Sigmoid colon (tissue), 6 donors: ENCODE measurements at regions not wholly inside any gene's neighbourhood (a gene's known extent, or its start where the extent isn't known, plus 50 kb on each side); places are given as distances from the start of the nearest gene placed in this dataset.

Source experiments
- DNase-seq: peaks from one replicate; pipeline ENCODE4 v3.0.0-alpha.2; 2019
- H3K27ac ChIP-seq, 4 donors: fragments of 200-600 bp; sonication (generic); one replicate each; pipeline ENCODE4 v1.5.1; 2016 to 2019; ENCODE audit warnings: mild to moderate bottlenecking in 1 of 4
- H3K27me3 ChIP-seq, 3 donors: fragments of 200-600 bp; sonication (generic); one replicate each; pipeline ENCODE4 v1.5.1; 2019; ENCODE audit warnings: mild to moderate bottlenecking in 1 of 3
- H3K36me3 ChIP-seq, 4 donors: fragments of 200-600 bp; sonication (generic); one replicate each; pipeline ENCODE4 v1.5.1; 2016 to 2019
- H3K4me1 ChIP-seq, 4 donors: fragments of 200-600 bp; sonication (generic); one replicate each; pipeline ENCODE4 v1.5.1; 2017 to 2019
- H3K4me3 ChIP-seq, 4 donors: fragments of 200-600 bp; sonication (generic); one replicate each; pipeline ENCODE4 v1.5.1; 2017 to 2019; ENCODE audit warnings: mild to moderate bottlenecking in 2 of 4, moderate library complexity in 1 of 4
- H3K9me3 ChIP-seq, 4 donors: fragments of 200-600 bp in 3 of 4; sonication (generic) in 3 of 4; one replicate each; pipeline versions ENCODE4 v1.5.1 to v1.6.1; 2013 to 2019
- EP300 ChIP-seq, 4 donors: sonication (generic); formaldehyde crosslinking; IDR thresholded peaks; one replicate each; pipeline ENCODE4 v1.6.1; 2017; ENCODE audit warnings: antibody characterized with exemption in 4 of 4
- POLR2A ChIP-seq, 2 donors: fragments of 450-650 bp; IDR thresholded peaks; one replicate each; pipeline ENCODE4 v1.6.1; 2016; ENCODE audit warnings: antibody characterized with exemption in 2 of 2, mild to moderate bottlenecking in 2 of 2, moderate library complexity in 2 of 2
- POLR2AphosphoS5 ChIP-seq, 4 donors: sonication (generic); formaldehyde crosslinking; IDR thresholded peaks; one replicate each; pipeline ENCODE4 v1.6.1; 2017; ENCODE audit warnings: antibody characterized with exemption in 4 of 4
- WGBS, 2 donors: extraction: QIAGEN DNeasy Blood & Tissue Kit; methylation state at CpG; one replicate each; pipeline ENCODE4 v1.1.7; 2013; 5-methylcytosine and 5-hydroxymethylcytosine counted together
- intact Hi-C: fragments of 100-400 bp; cut with DNase I; formaldehyde crosslinking; loops from one replicate; pipeline ENCODE4 v1.15.1; 2023
- TF ChIP-seq, protein P1 (sequence below), 4 experiments: fragments of 450-650 bp in 3 of 4; fragments of 200-600 bp in 1 of 4; IDR thresholded peaks; one replicate each; pipeline ENCODE4 v1.5.1; 2016 to 2019; ENCODE audit warnings: antibody characterized with exemption in 4 of 4, mild to moderate bottlenecking in 3 of 4, moderate library complexity in 2 of 4
- donor health status: healthy with polysubstance abuse.
- donor health status: healthy.

DNA sequence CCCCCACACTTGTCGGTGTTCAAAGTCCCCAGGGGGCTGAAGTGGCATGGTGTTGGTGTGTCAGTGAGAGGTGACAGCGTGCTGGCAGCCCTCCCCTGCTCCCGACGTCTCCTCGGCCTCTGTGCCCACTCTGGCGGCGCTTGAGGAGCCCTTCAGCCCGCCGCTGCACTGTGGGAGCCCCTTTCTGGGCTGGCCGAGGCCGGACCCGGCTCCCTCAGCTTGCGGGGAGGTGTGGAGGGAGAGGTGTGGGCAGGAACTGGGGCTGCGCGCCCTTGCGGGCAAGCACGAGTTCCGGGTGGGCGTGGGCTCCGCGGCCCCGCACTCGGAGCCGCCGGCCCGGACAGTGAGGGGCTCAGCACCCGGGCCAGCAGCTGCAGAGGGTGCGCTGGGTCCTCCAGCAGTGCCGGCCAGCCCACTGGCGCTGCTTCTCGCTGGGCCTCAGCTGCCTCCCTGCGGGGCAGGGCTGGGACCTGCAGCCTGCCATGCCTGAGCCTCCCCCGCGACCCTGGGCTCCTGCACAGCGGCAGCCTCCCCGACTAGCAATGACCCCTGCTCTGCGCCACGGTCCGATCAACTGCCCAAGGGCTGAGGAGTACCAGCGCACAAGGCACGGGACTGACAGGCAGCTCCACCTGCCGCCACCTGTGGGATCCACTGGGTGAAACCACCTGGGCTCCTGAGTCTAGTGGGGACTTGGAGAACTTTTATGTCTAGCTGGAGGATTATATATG, 224.1 kb upstream of the RIOK2 start:
- 96% methylated on average over 42 of the region's 42 CpGs for WGBS, 2 donors
- Histone ChIP-seq H3K27ac (no peak overlapping the region), H3K4me3 (no peak overlapping the region), H3K36me3 (no peaks in the 10 kb centered on the region), H3K9me3 (no peaks in the 10 kb centered on the region), H3K4me1 (no peaks in the 10 kb centered on the region), H3K27me3 (no peaks in the 10 kb centered on the region)
- TF ChIP-seq, protein P1, sequence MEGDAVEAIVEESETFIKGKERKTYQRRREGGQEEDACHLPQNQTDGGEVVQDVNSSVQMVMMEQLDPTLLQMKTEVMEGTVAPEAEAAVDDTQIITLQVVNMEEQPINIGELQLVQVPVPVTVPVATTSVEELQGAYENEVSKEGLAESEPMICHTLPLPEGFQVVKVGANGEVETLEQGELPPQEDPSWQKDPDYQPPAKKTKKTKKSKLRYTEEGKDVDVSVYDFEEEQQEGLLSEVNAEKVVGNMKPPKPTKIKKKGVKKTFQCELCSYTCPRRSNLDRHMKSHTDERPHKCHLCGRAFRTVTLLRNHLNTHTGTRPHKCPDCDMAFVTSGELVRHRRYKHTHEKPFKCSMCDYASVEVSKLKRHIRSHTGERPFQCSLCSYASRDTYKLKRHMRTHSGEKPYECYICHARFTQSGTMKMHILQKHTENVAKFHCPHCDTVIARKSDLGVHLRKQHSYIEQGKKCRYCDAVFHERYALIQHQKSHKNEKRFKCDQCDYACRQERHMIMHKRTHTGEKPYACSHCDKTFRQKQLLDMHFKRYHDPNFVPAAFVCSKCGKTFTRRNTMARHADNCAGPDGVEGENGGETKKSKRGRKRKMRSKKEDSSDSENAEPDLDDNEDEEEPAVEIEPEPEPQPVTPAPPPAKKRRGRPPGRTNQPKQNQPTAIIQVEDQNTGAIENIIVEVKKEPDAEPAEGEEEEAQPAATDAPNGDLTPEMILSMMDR (IDR thresholded peaks at IDR 0.05) = no peak
- TF ChIP-seq POLR2A (IDR thresholded peaks at IDR 0.05) (no peak), POLR2AphosphoS5 (IDR thresholded peaks at IDR 0.05) (no peak), EP300 (IDR thresholded peaks at IDR 0.05) (no peak)
- DNase-seq = peak; percentile 59
- intact Hi-C loops = no loop called here

DNA sequence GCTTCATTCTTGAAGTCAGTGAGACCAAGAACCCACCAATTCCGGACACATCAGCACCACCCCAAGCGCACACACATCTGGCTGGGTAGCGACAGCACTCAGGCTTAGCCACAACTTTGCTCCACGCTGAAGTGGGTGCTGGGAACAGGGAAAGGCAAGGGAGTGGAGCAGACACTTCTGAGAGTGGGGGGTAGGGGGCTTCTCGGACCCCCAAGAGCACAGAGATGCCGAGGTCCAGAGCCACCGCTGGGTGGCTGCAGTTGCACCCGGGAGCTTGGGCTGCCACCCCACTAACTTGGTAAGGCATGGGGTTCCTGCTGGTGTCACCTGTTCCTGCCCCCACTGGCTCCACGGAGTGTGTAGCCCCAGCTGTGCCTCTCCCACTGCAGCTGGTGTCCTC, 225.3 kb upstream of the RIOK2 start:
- H3K4me1 ChIP-seq = no peaks in the 10 kb centered on the region
- DNase-seq = no peak
- intact Hi-C loops = no loop called here
- H3K4me3 ChIP-seq = no peak overlapping the region
- TF ChIP-seq EP300 (IDR thresholded peaks at IDR 0.05) = no peak
- no peak for TF ChIP-seq POLR2AphosphoS5 (IDR thresholded peaks at IDR 0.05)
- TF ChIP-seq POLR2A (IDR thresholded peaks at IDR 0.05) = no peak
- TF ChIP-seq, protein P1 (IDR thresholded peaks at IDR 0.05) = no peak
- no peaks in the 10 kb centered on the region for H3K27me3 ChIP-seq
- no peak overlapping the region for H3K27ac ChIP-seq
- WGBS, 2 donors = 82 to 83% methylated on average over 9 of the region's 9 CpGs
- H3K9me3 ChIP-seq = no peaks in the 10 kb centered on the region
- H3K36me3 ChIP-seq = no peaks in the 10 kb centered on the region

GRCh38 chr5:97412959-97413358, 229.9 kb upstream of the RIOK2 start:
- intact Hi-C loops = no loop called here
- no peak for DNase-seq
- Histone ChIP-seq H3K27me3 (no peaks in the 10 kb centered on the region), H3K36me3 (no peaks in the 10 kb centered on the region), H3K9me3 (no peaks in the 10 kb centered on the region), H3K27ac (no peak overlapping the region), H3K4me1 (no peaks in the 10 kb centered on the region), H3K4me3 (no peak overlapping the region)
- WGBS, 2 donors = 81 to 82% methylated on average over 2 of the region's 2 CpGs
- TF ChIP-seq POLR2A (IDR thresholded peaks at IDR 0.05) (no peak), POLR2AphosphoS5 (IDR thresholded peaks at IDR 0.05) (no peak), EP300 (IDR thresholded peaks at IDR 0.05) (no peak)
- TF ChIP-seq, protein P1 (IDR thresholded peaks at IDR 0.05) = no peak

DNA sequence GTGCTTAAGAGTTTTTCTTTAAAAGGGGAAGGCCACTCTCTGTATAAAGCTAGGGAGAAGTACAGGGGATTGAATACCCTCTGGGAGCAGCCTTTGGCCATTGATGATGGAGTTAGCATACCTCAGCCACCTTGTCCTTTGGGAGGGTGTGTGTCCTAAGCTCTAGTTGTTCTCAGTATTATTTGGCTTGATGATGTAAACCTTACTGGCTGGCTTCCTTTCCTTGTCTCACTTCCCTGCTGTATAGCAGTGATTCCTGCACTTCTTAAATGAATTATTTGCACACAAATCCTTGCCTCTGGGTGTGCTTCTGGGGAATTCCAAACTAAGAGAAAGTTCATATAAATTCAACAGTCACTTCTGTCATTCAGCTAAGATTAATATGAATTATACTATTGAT, 234.9 kb upstream of the RIOK2 start:
- Histone ChIP-seq H3K27me3 (no peaks in the 10 kb centered on the region), H3K27ac (no peak overlapping the region), H3K9me3 (no peaks in the 10 kb centered on the region), H3K36me3 (no peaks in the 10 kb centered on the region), H3K4me1 (no peaks in the 10 kb centered on the region), H3K4me3 (no peak overlapping the region)
- no peak for TF ChIP-seq POLR2A (IDR thresholded peaks at IDR 0.05)
- no peak for TF ChIP-seq EP300 (IDR thresholded peaks at IDR 0.05)
- TF ChIP-seq POLR2AphosphoS5 (IDR thresholded peaks at IDR 0.05) = no peak
- TF ChIP-seq, protein P1 (IDR thresholded peaks at IDR 0.05) = no peak
- intact Hi-C loops = no loop called here
- no peak for DNase-seq

- Histone ChIP-seq H3K27ac (no peak overlapping the region), H3K4me1 (no peaks in the 10 kb centered on the region), H3K4me3 (no peak overlapping the region), H3K9me3 (no peaks in the 10 kb centered on the region), H3K27me3 (no peaks in the 10 kb centered on the region), H3K36me3 (no peaks in the 10 kb centered on the region)
- WGBS, 2 donors = 50 to 94% methylated on average over 1 of the region's 1 CpG
- TF ChIP-seq EP300 (IDR thresholded peaks at IDR 0.05) = no peak
- TF ChIP-seq POLR2AphosphoS5 (IDR thresholded peaks at IDR 0.05) = no peak
- TF ChIP-seq, protein P1 (IDR thresholded peaks at IDR 0.05) = no peak
- no peak for TF ChIP-seq POLR2A (IDR thresholded peaks at IDR 0.05)
- intact Hi-C loops = no loop called here
- DNase-seq = no peak
Observed at GRCh38 chr5:97418462-97418861, 235.4 kb upstream of the RIOK2 start.
